HL-60 (cell line): ENCODE measurements at regions not wholly inside any gene's neighbourhood (a gene's known extent, or its start where the extent isn't known, plus 50 kb on each side); places are given as distances from the start of the nearest gene placed in this dataset.

Source experiments
- DNase-seq, 2 experiments: peaks; one replicate each; pipeline ENCODE4 v3.0.0-alpha.2; 2010 to 2020; ENCODE audit warnings: low read depth in 1 of 2, low spot score in 1 of 2
- H3K27ac ChIP-seq: fragments of 250-450 bp; sonication (Bioruptor Pico); replicated peaks from 2 replicates; pipeline ENCODE4 v1.5.1; 2020; ENCODE audit warnings: mild to moderate bottlenecking, moderate library complexity
- H3K27me3 ChIP-seq: fragments of 250-450 bp; sonication (Bioruptor Pico); 2 replicates; pipeline ENCODE4 v1.5.1; 2021; ENCODE audit warnings: mild to moderate bottlenecking, moderate library complexity; ENCODE audit not compliant: insufficient read depth, poor library complexity, severe bottlenecking
- H3K4me3 ChIP-seq: replicated peaks from 2 replicates; pipeline ENCODE4 v1.5.1; 2011; ENCODE audit warnings: mild to moderate bottlenecking, control low read depth, low read length; ENCODE audit not compliant: insufficient read depth
- GABPA ChIP-seq: IDR thresholded peaks from 2 replicates; pipeline ENCODE4 v1.6.1; 2012; ENCODE audit warnings: low read depth
- POLR2AphosphoS5 ChIP-seq: IDR thresholded peaks from 2 replicates; pipeline ENCODE4 v1.6.1; 2012; ENCODE audit warnings: low read depth
- REST ChIP-seq: IDR thresholded peaks from 2 replicates; pipeline ENCODE4 v1.6.1; 2012; ENCODE audit warnings: low read depth; ENCODE audit not compliant: insufficient replicate concordance
- SPI1 ChIP-seq: IDR thresholded peaks from 2 replicates; pipeline ENCODE4 v1.6.1; 2012; ENCODE audit warnings: low read depth, mild to moderate bottlenecking, borderline replicate concordance
- TF ChIP-seq, protein P1 (sequence below): IDR thresholded peaks from one replicate; pipeline ENCODE4 v1.5.1; 2011; ENCODE audit warnings: low read length, control low read depth, inconsistent platforms; ENCODE audit not compliant: insufficient read depth

- no peaks in the 10 kb centered on the region for H3K27me3 ChIP-seq
- no peak for DNase-seq
- no peak for TF ChIP-seq REST
- TF ChIP-seq GABPA: no peak
- no peak for TF ChIP-seq POLR2AphosphoS5
- no peak for TF ChIP-seq SPI1
- TF ChIP-seq, protein P1, sequence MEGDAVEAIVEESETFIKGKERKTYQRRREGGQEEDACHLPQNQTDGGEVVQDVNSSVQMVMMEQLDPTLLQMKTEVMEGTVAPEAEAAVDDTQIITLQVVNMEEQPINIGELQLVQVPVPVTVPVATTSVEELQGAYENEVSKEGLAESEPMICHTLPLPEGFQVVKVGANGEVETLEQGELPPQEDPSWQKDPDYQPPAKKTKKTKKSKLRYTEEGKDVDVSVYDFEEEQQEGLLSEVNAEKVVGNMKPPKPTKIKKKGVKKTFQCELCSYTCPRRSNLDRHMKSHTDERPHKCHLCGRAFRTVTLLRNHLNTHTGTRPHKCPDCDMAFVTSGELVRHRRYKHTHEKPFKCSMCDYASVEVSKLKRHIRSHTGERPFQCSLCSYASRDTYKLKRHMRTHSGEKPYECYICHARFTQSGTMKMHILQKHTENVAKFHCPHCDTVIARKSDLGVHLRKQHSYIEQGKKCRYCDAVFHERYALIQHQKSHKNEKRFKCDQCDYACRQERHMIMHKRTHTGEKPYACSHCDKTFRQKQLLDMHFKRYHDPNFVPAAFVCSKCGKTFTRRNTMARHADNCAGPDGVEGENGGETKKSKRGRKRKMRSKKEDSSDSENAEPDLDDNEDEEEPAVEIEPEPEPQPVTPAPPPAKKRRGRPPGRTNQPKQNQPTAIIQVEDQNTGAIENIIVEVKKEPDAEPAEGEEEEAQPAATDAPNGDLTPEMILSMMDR: no peak
- no peak overlapping the region for H3K4me3 ChIP-seq
- H3K27ac ChIP-seq: no peak overlapping the region
Observed at GRCh38 chr5:3537942-3538341, 57.7 kb upstream of the IRX1 start.

DNA sequence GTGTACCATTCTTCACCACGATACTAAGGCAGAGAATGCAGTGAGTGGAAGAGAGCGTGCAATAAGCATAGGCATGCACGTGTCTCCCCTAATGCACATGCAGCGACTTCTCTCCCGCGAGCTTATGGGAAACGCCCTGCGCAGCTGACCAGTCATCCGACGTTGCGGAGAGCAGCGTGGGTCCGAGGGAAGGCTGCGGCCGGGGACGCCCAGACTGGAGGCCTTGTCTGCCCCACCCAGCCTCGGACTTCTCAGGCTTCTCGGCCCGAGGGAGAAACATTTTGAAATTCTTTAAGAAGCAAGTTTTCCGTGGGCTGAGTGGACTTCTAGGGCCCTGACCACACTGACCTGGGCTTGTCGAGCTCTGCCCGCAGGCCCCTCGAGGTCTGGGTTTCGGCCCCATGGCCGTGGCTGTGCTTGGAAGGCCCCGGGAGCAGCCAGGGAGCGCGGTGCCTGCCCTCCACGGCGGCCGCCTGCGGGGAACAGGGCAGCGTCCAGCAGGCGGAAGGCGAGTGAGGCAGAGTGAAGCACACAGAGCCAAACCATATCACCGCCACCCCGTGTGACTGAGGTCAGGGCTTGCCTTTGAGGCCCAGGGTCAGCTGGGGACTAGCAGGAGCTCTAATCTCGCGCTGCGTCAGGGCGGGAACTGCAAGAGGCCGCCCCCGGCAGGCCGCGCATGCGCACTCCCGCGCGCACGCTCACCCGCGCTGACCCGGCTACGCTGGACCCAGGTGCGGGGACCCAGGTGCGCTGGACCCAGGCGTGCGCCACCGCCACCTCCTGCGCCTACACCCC, 60.0 kb upstream of the IRX1 start:
- Histone ChIP-seq H3K4me3 (no peak overlapping the region), H3K27ac (no peak overlapping the region), H3K27me3 (no peaks in the 10 kb centered on the region)
- TF ChIP-seq GABPA (no peak), POLR2AphosphoS5 (no peak), REST (no peak), SPI1 (no peak)
- TF ChIP-seq, protein P1: no peak
- DNase-seq: no peak

DNA sequence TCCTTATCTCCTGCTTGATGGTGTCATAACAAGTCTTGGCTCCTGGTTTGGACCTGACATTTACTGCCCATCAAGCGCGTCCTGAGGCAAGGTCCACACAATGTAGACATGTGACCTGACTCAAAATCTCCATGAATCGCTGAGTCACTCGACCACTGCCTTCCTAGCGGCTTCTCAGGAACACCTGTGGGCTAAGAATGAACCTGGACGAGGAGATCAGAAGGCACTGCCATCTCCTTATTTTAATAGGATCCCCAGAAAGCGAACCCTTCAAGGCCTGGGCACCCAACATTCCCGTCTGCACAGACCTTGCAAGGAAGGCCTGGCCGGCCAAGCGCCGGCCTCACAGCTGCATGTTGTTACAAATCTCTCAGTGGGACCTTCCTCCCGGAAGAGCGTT, 60.6 kb upstream of the IRX1 start:
- no peaks in the 10 kb centered on the region for H3K27me3 ChIP-seq
- DNase-seq: no peak
- H3K4me3 ChIP-seq: no peak overlapping the region
- TF ChIP-seq, protein P1: no peak
- no peak for TF ChIP-seq GABPA
- no peak overlapping the region for H3K27ac ChIP-seq

- TF ChIP-seq, protein P1: no peak
- TF ChIP-seq GABPA: no peak
- no peak for TF ChIP-seq REST
- no peak for TF ChIP-seq POLR2AphosphoS5
- no peak for TF ChIP-seq SPI1
- no peak overlapping the region for H3K4me3 ChIP-seq
- no peak overlapping the region for H3K27ac ChIP-seq
- no peaks in the 10 kb centered on the region for H3K27me3 ChIP-seq
- DNase-seq: no peak
Observed at GRCh38 chr5:3531320-3531986, 64.2 kb upstream of the IRX1 start.
